ENCODE measurements at regions not wholly inside any gene's neighbourhood (a gene's known extent, or its start where the extent isn't known, plus 50 kb on each side); places are given as distances from the start of the nearest gene placed in this dataset.

DNA sequence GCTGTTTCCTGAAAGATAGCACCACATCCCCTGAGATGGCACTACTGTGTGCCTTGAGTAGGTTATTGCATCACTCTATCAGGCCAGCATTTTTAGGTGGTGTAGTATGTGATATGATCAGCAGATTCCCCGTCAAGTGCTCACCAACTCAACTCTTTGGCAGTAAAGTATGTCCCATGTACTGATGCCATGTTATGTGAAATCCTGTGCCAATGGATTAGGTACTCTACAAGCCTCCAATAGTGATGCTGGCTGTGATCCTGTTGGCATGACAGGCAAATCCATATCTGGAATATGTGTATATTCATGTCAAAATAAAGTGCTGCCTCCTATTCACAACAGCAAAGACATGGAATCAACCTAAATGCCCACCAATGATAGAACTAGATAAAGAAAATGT lies 137.2 kb upstream of the CAMK1G start:
- no peak for DNase-seq

DNA sequence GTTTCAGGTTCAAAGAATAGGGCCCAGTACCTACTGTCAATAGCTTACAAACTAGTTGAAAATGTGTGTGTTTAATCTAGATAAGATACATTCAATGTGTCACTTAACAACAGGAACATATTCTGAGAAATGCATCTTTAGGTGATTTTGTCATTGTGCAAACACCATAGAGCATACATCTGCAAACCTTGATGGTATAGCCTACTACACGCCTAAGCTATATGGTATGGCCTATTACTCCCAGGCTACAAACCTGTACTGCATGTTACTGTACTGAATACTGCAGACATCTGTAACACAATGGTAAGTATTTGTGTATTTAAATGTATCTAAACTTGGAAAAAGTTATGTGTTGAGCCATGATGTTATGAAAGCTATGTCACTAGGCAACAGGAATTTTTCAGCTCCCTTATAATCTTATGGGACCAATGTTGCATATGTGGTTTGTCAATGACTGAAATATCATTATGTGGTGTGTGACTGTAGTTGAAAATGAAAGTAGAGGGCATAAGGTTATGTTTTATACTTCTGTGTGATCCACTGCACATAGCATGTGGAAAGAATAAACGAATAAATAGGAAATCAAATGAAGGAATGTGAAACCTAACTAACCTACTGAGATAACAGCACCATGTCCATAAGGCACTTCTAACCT lies 129.0 kb upstream of the CAMK1G start:
- no peak for DNase-seq

DNA sequence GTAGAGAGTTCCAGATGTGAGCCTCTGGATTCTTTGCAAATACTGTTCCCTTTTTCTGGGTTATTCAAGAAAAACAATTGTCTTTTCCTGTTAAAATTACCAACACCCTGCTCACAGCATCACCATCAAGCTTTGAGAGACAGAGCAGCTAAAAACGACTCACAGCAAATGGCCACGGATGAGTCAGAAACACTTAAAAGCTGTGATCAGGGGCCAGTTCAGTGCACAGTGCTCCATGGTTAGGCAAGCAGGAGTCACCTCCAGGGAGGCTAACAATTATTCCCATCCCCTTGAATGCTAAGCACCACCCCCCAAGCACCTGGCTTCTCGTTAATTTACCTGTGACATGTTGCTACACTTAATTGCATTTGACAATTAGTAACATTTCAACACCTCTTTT lies 128.4 kb upstream of the CAMK1G start:
- DNase-seq, result peak; percentile 35

DNA sequence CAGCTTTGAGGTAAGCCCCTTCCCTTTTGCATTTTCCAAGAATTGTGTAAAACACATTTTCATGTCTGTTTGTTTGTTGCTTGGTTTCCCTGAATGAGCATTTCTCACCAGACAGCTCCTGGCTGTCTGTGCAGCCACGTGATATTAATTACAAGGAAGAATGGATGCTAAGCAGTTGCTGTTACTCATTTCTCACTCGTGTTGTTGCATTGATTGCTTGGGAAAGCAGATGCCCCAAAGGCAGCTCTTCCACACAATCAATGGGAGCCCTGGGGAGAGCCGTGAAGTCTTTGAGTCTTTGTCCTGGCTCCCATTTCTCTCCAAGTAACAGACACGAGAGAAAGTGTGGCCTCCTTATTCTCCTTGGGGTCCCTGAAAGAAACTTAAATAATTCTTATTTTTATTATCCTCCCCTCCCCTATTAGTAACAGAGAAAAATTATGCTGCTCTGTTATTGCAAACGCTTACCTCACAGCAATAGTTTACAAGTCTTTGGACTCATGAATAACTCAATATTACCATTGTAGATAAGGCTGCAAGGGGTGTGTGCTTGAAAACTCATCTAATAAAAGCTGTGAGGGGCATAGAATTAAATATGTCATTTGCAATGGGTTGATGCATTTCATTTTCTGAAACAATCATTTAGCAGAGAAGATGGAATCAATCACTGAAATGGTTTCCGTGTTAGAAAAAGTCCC lies 127.7 kb upstream of the CAMK1G start:
- no peak for DNase-seq

DNA sequence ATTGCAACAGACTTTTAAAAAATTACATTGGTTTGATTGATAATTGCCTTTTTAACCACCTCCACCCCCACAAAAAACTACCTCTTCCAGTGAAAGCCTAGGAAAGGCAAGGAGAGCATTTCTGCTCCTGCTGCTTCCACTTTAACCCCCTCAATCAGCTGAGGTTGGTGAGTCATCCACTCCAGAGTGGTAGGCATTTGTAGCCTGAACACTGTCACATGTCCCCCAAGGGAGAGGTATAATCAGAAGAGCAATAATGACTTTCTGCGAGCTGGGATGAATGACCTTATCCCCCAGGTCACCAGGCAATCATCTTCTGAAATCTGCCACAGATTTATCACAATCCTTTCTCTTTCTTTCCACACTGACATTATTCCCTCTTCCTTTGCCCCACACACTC lies 126.6 kb upstream of the CAMK1G start:
- DNase-seq, result no peak

DNA sequence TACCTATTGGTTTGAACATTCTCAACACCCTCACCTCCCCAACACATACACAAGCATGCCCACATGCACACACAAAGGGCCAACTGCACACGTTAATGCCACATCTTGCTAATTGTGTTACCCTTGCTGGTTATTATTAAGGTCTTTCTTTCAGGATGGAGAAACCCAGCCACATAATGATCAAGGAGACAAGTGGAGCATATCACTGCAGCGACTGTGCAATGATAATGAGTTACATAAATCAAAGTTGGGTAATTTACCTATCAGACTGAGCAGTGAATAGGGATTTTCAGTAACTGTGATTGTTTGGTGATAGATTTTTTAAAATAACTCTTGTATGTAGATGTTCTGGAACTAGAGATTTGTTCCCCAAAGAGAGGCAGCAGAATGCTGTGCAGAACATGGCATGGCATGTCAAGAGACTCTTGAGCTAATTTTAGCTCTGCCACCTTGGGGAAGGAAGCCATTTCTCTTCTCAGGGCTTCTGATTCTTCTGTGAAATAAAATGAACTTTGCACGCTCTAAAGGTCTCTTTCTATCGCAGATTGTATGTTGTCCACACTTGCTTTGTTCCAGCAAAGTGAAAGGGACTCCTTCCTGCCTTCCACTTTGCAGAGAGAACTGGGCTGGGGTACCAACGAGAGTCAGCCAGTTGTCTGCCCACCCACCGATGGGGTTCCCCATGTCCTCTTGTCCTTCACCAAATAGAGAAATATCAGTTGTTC lies 126.0 kb upstream of the CAMK1G start:
- DNase-seq, result no peak

DNA sequence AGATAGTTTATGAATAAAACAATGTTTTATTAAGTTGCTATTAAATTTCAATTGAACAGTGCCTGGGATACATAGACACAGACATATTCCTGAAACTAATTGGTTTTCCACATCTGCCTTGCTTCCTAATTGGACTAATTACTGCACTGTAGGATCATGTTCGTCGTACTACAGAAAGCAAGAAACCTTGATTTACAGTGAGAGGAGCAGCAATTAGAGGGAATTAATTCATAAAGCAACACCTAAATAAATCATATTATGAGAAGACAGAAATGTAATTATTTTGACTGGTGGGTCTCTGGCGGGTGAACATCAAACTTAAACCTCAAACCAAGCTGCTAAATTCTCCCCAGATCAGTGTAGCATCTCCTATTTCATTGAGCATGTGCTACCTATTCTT lies 124.6 kb upstream of the CAMK1G start:
- no peak for DNase-seq

DNA sequence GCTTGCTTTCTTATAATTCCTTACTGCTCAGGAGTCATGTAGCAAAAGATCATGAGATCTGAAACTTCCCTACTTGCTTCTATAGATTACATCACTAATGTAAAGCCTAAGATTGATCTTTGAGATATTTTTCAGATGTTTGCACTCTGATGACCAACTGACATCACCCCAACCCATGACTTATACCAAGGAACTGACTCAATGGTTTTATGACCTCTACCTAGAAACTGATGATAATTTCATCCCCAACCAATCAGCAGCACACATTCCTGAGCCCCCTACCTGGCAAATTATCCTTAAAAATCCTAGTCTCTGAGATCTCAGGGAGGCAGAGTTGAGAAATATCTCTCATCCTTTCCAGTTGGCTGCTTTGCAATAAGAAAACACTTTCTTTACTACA lies 122.3 kb upstream of the CAMK1G start:
- no peak for DNase-seq

DNA sequence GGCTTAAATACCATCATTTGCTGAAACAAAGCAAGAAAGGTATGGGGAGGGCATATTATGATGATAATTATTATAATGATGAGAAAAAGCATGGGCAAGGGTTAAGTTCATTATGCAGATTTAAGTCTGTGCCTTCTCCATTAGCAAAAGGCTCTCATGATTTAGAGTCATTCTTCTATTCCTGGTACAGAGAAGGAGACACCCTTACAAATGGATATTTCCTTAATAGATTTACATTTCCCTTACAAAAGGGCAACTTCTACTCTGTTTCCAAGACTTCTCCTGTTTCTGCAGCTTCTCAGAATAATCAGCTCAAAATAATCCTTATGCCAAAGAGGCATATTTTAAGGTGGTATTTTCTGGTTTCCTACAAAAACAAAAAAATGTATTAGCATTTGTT lies 121.1 kb upstream of the CAMK1G start:
- no peak for DNase-seq

DNA sequence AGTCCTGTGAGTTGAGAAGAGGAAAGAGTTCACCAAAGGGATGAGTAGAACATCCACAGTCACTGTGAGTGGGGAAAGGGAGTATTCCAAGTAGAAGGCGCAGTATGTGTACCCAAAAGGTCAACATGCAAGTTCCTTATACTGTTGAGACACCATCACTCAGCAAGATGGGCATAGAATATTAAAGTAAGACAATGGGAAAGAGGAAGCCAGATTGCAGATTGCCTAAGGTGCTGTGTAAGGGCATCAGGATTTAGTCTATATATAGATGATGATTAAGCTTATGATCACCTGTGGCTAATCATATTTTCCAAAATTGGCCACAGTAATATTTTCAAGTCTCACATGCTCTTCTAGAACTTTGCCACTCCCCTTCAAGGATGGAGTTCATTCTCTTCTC lies 120.1 kb upstream of the CAMK1G start:
- no peak for DNase-seq

DNA sequence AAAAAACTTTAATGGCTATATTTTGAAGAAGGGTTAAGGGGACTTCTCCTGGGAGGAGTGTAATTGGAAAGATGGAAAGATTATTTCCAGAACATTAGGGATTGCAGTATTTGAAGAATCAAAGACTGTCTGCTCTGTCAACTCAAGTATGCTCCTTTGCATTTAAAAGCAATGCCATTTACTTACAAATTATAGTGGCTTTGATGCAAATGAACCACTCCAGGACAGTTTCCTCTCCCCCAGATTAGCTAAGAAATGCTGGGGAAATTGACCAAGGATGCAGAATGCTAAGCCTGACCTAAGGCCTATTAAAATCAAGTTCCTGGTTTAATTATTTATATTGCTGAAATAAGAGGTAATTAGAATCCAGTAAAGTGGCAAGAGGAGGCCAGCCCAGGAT lies 110.5 kb upstream of the CAMK1G start:
- DNase-seq, result no peak

DNA sequence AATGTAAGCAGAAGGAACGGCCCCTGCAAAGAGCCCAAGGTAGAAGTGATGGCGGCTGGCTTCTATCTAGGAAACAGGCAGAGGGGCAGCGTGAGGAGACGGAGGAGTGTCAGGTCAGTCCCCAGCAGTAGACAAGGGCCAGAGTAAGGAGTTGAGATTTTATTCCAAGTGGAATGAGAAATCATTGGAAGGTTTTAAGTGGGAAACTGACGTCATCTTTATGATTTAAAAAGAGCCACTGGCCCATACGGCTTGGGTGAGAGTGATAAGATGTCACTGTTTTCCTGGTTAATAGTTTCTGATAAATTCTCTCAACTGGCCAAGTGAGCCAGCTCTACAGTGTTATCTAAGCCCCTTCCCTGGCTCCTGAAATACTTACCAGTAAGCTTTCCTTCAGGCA lies 103.2 kb upstream of the CAMK1G start:
- DNase-seq, result no peak

DNA sequence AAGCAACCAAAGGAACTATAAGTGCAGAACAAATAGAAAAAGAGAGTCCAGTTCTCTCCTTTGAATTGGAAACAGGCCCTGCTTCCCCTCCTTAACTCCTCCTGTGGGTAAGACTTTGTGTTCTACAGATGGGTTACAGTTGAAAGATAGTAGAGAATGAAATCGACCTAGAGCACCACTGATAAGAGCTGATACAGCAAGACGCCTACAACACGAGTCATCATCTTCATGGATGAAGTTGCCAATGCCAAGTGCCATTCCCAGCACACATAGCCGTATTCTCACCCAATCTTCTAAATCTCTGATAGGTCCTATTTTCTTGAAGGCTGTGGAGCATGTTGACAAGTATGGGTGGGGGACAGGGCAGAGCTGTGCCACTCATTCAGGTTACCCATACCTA lies 99.8 kb upstream of the CAMK1G start:
- DNase-seq, result no peak

DNA sequence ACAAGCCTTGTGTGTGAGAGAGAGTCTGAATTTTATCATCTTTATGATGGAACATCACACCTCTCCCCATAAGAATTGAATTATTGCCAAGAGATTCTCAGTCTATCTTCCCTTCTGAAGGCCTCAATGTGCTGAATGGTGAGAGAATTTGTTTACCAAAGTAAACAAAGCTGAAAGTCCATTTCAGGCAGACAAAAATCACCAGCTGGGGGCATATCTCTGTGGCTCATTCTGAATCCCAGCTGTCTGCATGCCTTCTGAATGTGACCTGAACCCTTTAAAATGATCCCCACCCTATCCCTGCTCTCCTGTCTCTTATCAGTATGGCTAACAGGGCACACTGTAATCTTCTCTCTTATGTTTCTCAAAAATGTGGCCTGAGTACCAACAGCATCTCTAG lies 99.1 kb upstream of the CAMK1G start:
- DNase-seq, result no peak

DNA sequence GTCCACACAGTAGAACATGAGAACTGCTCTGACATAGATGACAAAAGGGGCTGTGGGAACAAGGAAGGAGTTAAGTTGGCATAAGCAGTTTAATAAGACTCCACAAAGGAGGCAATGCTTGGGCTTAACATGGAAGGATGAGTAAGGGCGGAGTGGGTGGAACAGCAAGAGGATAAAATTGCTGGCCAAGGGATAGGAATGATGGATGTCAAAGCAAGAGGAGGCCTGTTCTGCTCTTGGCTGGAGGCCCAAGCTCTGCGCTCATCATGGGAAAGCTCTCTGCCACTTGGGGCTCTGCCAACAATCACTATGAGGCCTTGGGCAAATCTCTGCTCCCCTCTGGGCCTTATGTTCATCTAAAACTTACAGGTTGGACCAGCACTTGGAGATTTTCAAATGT lies 98.3 kb upstream of the CAMK1G start:
- peak; percentile 46 for DNase-seq

DNA sequence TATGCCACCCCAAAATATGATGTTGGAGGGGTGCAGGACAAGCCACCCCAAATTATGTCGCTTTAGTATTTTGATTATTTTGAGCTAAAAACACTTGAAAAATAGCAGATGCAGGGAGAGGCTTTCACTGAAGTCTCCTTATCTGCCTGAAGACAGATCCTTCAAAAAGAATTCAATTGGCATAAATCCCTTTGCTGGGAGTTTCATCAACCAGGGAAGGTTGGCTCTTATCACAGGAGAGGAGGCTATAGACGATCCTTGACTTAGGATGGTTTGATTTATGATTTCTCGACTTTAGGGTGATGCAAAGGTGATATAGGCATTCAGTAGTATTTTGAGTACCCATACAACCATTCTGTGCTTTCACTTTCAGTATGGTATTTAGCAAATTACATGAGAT lies 97.8 kb upstream of the CAMK1G start:
- DNase-seq, result no peak

DNA sequence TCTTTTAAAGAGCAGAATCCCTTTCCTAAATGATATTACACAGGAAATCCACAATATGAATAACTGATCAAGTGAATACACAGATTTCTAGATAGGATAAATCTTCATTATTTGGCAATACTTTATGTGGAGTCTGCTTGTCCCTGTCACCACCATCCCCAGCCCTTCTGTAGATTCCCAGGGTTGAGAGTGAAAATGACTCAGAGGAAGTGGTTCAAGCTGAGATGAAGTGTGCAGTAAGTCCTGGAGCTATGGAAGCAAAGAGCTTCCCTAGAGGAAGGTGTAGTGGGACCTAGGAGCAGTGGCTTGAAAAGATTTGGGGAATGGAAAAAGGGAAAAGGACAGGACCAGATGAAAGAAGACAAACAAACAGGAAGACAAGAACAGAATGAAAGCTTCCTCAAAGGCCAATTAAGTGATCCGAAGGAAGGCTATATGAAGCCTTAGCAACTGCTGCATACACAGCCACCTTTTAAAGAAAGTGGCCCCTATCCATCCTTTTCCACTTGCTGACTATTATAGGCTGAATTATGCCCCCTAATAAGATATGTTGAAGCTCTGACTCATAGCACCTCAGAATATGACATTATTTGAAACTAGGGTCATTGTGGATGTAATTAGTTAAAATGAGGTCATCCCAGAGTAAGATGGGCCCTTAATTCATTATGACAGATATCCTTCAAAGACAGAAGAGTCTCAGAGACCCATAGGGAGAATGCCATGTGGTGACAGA lies 96.5 kb upstream of the CAMK1G start:
- peak; percentile 5 for DNase-seq

DNA sequence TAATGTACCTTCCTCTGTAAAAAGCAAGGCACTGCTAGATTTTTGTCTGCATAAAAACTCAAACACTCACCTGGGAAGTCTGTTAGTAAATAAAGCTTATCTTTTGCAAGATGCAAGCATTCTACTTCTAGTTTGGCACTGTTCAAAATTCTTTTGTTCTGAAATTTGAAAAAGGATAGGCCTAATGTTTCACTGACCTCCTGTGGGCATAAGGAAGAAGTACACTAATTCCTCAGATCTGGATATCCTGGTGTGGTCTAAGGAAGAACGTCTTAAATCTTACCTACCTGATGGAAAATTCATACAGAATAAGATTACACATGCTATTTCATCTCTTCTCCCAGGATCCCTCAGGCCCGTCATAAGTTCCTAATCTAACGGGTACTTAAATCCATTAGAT lies 93.5 kb upstream of the CAMK1G start:
- peak; percentile 7 for DNase-seq

DNA sequence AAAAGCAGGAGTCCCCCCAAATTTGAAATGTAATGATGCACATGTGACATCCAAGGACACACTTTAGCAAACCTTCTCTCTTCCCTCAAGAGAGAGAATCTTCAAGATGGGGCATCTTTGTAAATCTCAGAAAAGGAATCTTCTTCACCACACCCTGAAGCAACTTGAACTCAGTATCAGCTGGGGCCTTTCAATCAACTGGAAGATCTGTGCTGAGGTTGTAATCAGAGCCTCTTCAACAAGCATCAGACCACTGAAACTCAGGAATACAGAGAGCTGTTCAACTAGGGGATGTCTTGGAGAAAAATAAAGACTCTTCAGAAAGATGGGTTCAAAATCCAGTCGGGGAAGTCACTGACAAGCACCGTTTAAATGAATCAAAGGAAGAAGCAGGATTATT lies 92.5 kb upstream of the CAMK1G start:
- no peak for DNase-seq

DNA sequence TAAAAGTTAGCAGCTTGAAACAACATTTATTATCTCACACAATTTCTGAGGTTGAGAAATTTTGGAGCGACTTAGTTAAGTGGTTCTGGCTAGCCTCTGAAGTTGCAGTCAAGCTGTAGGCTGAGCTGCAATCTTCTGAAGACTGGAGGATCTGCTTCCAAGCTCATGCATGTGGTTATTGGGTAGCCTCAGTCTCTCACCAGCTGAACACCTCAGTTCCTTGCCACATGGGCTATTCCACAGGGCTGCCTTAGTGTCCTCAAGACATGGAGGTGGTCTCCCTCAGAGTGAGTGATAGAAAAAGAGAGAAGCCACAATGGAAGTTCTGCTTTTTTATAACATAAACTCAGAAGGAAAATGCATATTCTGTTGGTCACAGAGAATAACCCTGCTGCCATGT lies 92.0 kb upstream of the CAMK1G start:
- DNase-seq, result no peak

DNA sequence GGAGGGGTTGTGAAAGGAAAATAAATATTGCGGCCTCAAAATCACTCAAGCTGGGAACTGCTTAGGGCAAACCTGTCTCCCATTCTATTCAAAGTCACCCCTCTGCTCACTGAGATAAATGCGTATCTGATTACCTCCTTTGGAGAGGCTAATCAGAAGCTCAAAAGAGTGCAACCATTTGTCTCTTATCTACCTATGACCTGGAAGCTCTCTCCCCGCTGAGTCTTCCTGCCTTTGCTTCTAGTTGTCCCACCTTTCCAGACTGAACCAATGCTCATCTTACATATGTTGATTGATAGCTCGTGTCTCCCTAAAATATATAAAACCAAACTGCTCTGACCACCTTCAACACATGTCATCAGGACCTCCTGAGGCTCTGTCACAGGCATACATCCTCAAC lies 91.6 kb upstream of the CAMK1G start:
- no peak for DNase-seq

DNA sequence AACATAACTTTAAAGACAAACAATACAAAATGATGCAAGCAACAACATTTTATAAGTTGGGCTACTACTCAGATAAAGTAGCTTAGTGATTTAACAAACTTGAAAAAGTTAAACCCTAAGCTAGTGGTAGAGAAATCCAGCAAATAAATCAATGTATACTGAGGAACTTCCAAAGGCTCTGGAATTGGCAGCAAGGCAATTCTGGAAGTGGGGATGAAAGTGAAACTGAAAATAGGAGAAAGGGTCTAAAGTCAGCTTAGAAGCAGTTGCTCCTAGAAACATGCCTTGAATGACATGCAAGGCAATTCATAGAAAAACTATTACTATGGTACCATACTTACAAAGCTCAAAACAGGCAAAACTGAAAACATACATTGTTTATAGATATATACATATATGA lies 90.0 kb upstream of the CAMK1G start:
- DNase-seq, result no peak

DNA sequence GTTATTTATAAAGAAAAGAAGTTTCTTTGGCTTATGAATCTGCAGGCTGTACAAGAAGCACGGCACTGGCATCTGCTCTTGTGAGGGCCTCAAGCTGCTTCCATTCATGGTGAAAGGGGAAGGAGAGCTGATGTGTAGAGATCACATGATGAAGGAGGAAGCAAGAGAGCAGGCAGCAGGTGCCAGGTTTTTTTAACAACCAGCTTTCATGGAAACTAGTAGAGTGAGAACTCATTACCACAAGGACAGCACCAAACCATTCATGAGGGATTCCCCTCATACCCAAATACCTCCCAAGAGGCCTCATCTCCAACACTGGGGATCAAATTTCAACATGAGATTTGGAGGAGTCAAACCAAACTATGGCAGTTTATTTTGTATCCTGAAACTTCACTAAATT lies 85.8 kb upstream of the CAMK1G start:
- DNase-seq, result no peak

DNA sequence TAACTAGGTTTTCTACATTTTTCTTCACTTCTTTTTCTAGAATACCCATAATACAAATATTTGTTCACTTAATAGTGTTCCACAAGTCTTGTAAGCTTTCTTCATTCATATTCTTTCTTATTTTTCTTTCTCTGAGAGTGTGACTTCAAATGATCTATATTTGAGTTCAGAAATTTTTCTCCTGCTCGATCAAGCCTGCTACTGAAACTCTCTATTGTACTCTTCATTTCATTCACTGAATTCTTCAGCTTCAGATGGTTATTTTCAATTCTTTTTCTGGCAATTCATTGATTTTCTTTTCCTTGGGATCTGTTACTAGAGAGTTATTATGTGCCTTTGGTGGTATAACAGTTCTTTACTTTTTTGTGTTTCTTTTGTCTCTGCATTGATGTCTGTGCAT lies 82.5 kb upstream of the CAMK1G start:
- no peak for DNase-seq
